PFSK-1 (cell line): ENCODE measurements at regions not wholly inside any gene's neighbourhood (a gene's known extent, or its start where the extent isn't known, plus 50 kb on each side); places are given as distances from the start of the nearest gene placed in this dataset.

Source experiments
- FOXP2 ChIP-seq: optimal IDR thresholded peaks from 2 replicates; pipeline ENCODE3; 2011; ENCODE audit warnings: borderline replicate concordance, control low read depth, inconsistent platforms; ENCODE audit not compliant: insufficient read depth; ENCODE audit errors: extremely low read length, extremely low read depth
- POLR2AphosphoS5 ChIP-seq: IDR thresholded peaks from 2 replicates; pipeline ENCODE4 v1.6.1; 2012; ENCODE audit warnings: low read depth, mild to moderate bottlenecking, control low read depth, low read length, moderate library complexity
- REST ChIP-seq, 2 experiments: IDR thresholded peaks; 2 replicates each; pipeline versions ENCODE4 v1.6.1 to v1.8.0; 2011 to 2012; ENCODE audit warnings: low read depth in 2 of 2, low read length in 2 of 2, control low read depth in 1 of 2, inconsistent platforms in 1 of 2, mild to moderate bottlenecking in 1 of 2, moderate library complexity in 1 of 2; ENCODE audit not compliant: insufficient read depth in 1 of 2
- SIN3A ChIP-seq: IDR thresholded peaks from 2 replicates; pipeline ENCODE4 v1.6.1; 2012; ENCODE audit warnings: mild to moderate bottlenecking, low read length, moderate library complexity, borderline replicate concordance; ENCODE audit not compliant: insufficient read depth
- TAF1 ChIP-seq: IDR thresholded peaks from 2 replicates; pipeline ENCODE4 v1.6.1; 2012; ENCODE audit warnings: low read length, control low read depth, borderline replicate concordance; ENCODE audit not compliant: insufficient read depth

GRCh38 chr2:75772908-75773630 lies 62.4 kb upstream of the GCFC2 start:
- no peak for TF ChIP-seq FOXP2
- no peak for TF ChIP-seq POLR2AphosphoS5
- TF ChIP-seq SIN3A, result no peak
- TF ChIP-seq TAF1, result no peak
- TF ChIP-seq REST (IDR thresholded peaks at IDR 0.05; ENCODE audit: insufficient read depth in 1 of 2, low read depth in 2 of 2, low read length in 2 of 2), result no peak

GRCh38 chr2:75765798-75766197 lies 55.1 kb upstream of the GCFC2 start:
- TF ChIP-seq TAF1, result no peak
- no peak for TF ChIP-seq POLR2AphosphoS5
- TF ChIP-seq FOXP2, result no peak
- TF ChIP-seq REST (IDR thresholded peaks at IDR 0.05; ENCODE audit: insufficient read depth in 1 of 2, low read depth in 2 of 2, low read length in 2 of 2), result no peak
- no peak for TF ChIP-seq SIN3A

GRCh38 chr2:75764611-75765010 lies 53.9 kb upstream of the GCFC2 start:
- TF ChIP-seq FOXP2 (no peak), TAF1 (no peak), POLR2AphosphoS5 (no peak), REST (IDR thresholded peaks at IDR 0.05; ENCODE audit: insufficient read depth in 1 of 2, low read depth in 2 of 2, low read length in 2 of 2) (no peak), SIN3A (no peak)
